C4-2B (cell line): ENCODE measurements at regions not wholly inside any gene's neighbourhood (a gene's known extent, or its start where the extent isn't known, plus 50 kb on each side); places are given as distances from the start of the nearest gene placed in this dataset.

Experiments
- H3K27ac ChIP-seq: fragments of 450-650 bp; 2 replicates; pipeline ENCODE4 v1.5.1; 2017
- CTCF ChIP-seq: fragments of 450-650 bp; conservative IDR thresholded peaks from 2 replicates; pipeline ENCODE4 v1.5.1; 2017; ENCODE audit warnings: mild to moderate bottlenecking
- ZFX ChIP-seq: fragments of 450-650 bp; IDR thresholded peaks from 2 replicates; pipeline ENCODE4 v1.6.1; 2017

- H3K27ac ChIP-seq, result no peak overlapping the region
- TF ChIP-seq CTCF (no peak), ZFX (no peak)
These were observed 1243.4 kb downstream of the MAT2B start for GRCh38 chr5:164748861-164749260.

- no peak overlapping the region for H3K27ac ChIP-seq
- TF ChIP-seq ZFX, result no peak
- TF ChIP-seq CTCF, result no peak
These were observed 1248.0 kb downstream of the MAT2B start for GRCh38 chr5:164753434-164753833.

- TF ChIP-seq ZFX (no peak), CTCF (no peak)
- no peak overlapping the region for H3K27ac ChIP-seq
These were observed 1257.8 kb downstream of the MAT2B start for GRCh38 chr5:164763206-164763605.

GRCh38 chr5:164772122-164772521, 1266.7 kb downstream of the MAT2B start:
- TF ChIP-seq ZFX (no peak), CTCF (no peak)
- H3K27ac ChIP-seq, result no peak overlapping the region

GRCh38 chr5:164784230-164784629, 1278.8 kb downstream of the MAT2B start:
- TF ChIP-seq ZFX (no peak), CTCF (no peak)

GRCh38 chr5:164798110-164798509, 1292.7 kb downstream of the MAT2B start:
- no peak for TF ChIP-seq CTCF

More at GRCh38 chr5:164784230-164784629, 1278.8 kb downstream of the MAT2B start:
- no peak overlapping the region for H3K27ac ChIP-seq

GRCh38 chr5:164799391-164799790, 1294.0 kb downstream of the MAT2B start:
- no peak overlapping the region for H3K27ac ChIP-seq
- TF ChIP-seq ZFX (no peak), CTCF (no peak)

More at GRCh38 chr5:164798110-164798509, 1292.7 kb downstream of the MAT2B start:
- no peak overlapping the region for H3K27ac ChIP-seq
